A549 (cell line): ENCODE measurements at regions not wholly inside any gene's neighbourhood (a gene's known extent, or its start where the extent isn't known, plus 50 kb on each side); places are given as distances from the start of the nearest gene placed in this dataset.

ENCODE experiments used
- ATAC-seq, 2 experiments: fragments of 200-7000 bp in 1 of 2; fragments of >200 bp in 1 of 2; cut with Nextera tagmentation in 1 of 2; cut with Tn5 transposase in 1 of 2; 3 replicates each; pipeline versions ENCODE4 v1.8.0 to v1.9.1; 2018 to 2020; ENCODE audit warnings: mild to moderate bottlenecking in 1 of 2, moderate library complexity in 1 of 2
- CTCF ChIA-PET: fragments of 300-600 bp; sonication (Branson Sonifier 250); formaldehyde crosslinking; extraction: SDS; loops from one replicate; lab custom pipeline; 2021; ENCODE audit warnings: antibody characterized with exemption, inconsistent platforms; lab: Yijun Ruan, JAX
- POLR2A ChIA-PET: fragments of 350-600 bp; formaldehyde crosslinking; extraction: SDS; loops from one replicate; lab custom pipeline; 2021; ENCODE audit warnings: antibody characterized with exemption, inconsistent platforms; lab: Yijun Ruan, JAX
- DNase-seq, 2 experiments: peaks; one replicate each; pipeline versions ENCODE4 v3.0.0 to v3.0.0-alpha.2; 2011 to 2016; ENCODE audit warnings: low read depth in 1 of 2, low spot score in 1 of 2
- FAIRE-seq: peaks from 2 replicates; lab custom pipeline; 2011; peaks lifted over from hg19 to GRCh38; lab: Jason Lieb, UNC
- H3K27ac ChIP-seq, 2 experiments: fragments of >200 bp; sonication (Bioruptor Twin); formaldehyde crosslinking; 3 replicates each; pipeline ENCODE4 v1.5.1; 2016 to 2017
- H3K4me1 ChIP-seq: fragments of >200 bp; sonication (Bioruptor Twin); formaldehyde crosslinking; 3 replicates; pipeline ENCODE4 v1.6.1; 2016
- H3K4me2 ChIP-seq: fragments of >200 bp; sonication (Bioruptor Twin); formaldehyde crosslinking; 3 replicates; pipeline ENCODE4 v1.6.1; 2016
- H3K4me3 ChIP-seq: fragments of >200 bp; sonication (Bioruptor Twin); formaldehyde crosslinking; 3 replicates; pipeline ENCODE4 v1.5.1; 2016
- H3K9me3 ChIP-seq: fragments of >200 bp; sonication (Bioruptor Twin); formaldehyde crosslinking; 3 replicates; pipeline ENCODE4 v1.6.1; 2016
- E2F6 ChIP-seq: IDR thresholded peaks from 2 replicates; pipeline ENCODE4 v1.6.1; 2012; ENCODE audit warnings: low read depth, borderline replicate concordance
- EHMT2 ChIP-seq: fragments of 200-600 bp; sonication (generic); IDR thresholded peaks from 2 replicates; pipeline ENCODE4 v1.6.1; 2016; ENCODE audit warnings: antibody characterized with exemption, low read depth, mild to moderate bottlenecking, moderate library complexity
- ESRRA ChIP-seq: fragments of 150-350 bp; IDR thresholded peaks from 2 replicates; pipeline ENCODE4 v1.6.1; 2014; ENCODE audit warnings: mild to moderate bottlenecking, low read length, borderline replicate concordance
- FOSB ChIP-seq: fragments of 250-450 bp; sonication (Bioruptor Pico); IDR thresholded peaks from 2 replicates; pipeline ENCODE4 v1.5.0; 2020; ENCODE audit warnings: mild to moderate bottlenecking, moderate library complexity
- GATA3 ChIP-seq: IDR thresholded peaks from 2 replicates; pipeline ENCODE4 v1.6.1; 2012; ENCODE audit warnings: borderline replicate concordance
- HDAC2 ChIP-seq: fragments of 200-600 bp; sonication (generic); IDR thresholded peaks from 2 replicates; pipeline ENCODE4 v1.6.1; 2016
- HEYL ChIP-seq: fragments of 250-450 bp; sonication (Bioruptor Pico); IDR thresholded peaks from 2 replicates; pipeline ENCODE4 v1.8.0; 2021; ENCODE audit warnings: mild to moderate bottlenecking, moderate library complexity
- HOXB5 ChIP-seq: fragments of 250-450 bp; sonication (Bioruptor Pico); IDR thresholded peaks from 2 replicates; pipeline ENCODE4 v1.5.0; 2020; ENCODE audit warnings: mild to moderate bottlenecking, moderate library complexity
- JUN ChIP-seq, 2 experiments: fragments of >200 bp; sonication (Bioruptor Twin); formaldehyde crosslinking; IDR thresholded peaks; 2 replicates in 1 of 2; 3 replicates in 1 of 2; pipeline ENCODE4 v1.6.1; 2016 to 2017
- JUNB ChIP-seq: fragments of >200 bp; sonication (Bioruptor Twin); formaldehyde crosslinking; IDR thresholded peaks from 2 replicates; pipeline ENCODE4 v1.6.1; 2016
- KDM5A ChIP-seq: fragments of 200-600 bp; sonication (generic); IDR thresholded peaks from 2 replicates; pipeline ENCODE4 v1.6.1; 2016; ENCODE audit warnings: antibody characterized with exemption, mild to moderate bottlenecking
- MAX ChIP-seq: IDR thresholded peaks from 2 replicates; pipeline ENCODE4 v1.6.1; 2012
- NPAS2 ChIP-seq: fragments of 250-450 bp; sonication (Bioruptor Pico); IDR thresholded peaks from 2 replicates; pipeline ENCODE4 v1.8.0; 2022; ENCODE audit warnings: mild to moderate bottlenecking, moderate library complexity, borderline replicate concordance
- POLR2A ChIP-seq: IDR thresholded peaks from 2 replicates; pipeline ENCODE4 v1.6.1; 2012; ENCODE audit warnings: mild to moderate bottlenecking, low read length
- RARB ChIP-seq: fragments of 250-450 bp; sonication (Bioruptor Pico); IDR thresholded peaks from 2 replicates; pipeline ENCODE4 v1.8.0; 2021; ENCODE audit warnings: mild to moderate bottlenecking, moderate library complexity
- RCOR1 ChIP-seq: fragments of 150-350 bp; IDR thresholded peaks from 2 replicates; pipeline ENCODE4 v1.6.1; 2014; ENCODE audit warnings: antibody characterized with exemption, low read length, low read depth
- SMC3 ChIP-seq: fragments of >200 bp; sonication (Bioruptor Twin); formaldehyde crosslinking; IDR thresholded peaks from 3 replicates; pipeline ENCODE4 v1.6.1; 2018; ENCODE audit warnings: inconsistent platforms
- SREBF2 ChIP-seq: fragments of 450-650 bp; IDR thresholded peaks from 2 replicates; pipeline ENCODE4 v1.6.1; 2014; ENCODE audit warnings: mild to moderate bottlenecking, moderate library complexity
- TP53 ChIP-seq: fragments of 250-450 bp; sonication (Bioruptor Pico); IDR thresholded peaks from 2 replicates; pipeline ENCODE4 v1.5.0; 2021; ENCODE audit warnings: mild to moderate bottlenecking, moderate library complexity
- ZSCAN20 ChIP-seq: fragments of 250-450 bp; sonication (Bioruptor Pico); IDR thresholded peaks from 2 replicates; pipeline ENCODE4 v1.8.0; 2022; ENCODE audit warnings: mild to moderate bottlenecking, moderate library complexity
- WGBS: methylation state at CpG from one replicate; pipeline ENCODE4 v1.1.6; 2017; ENCODE audit errors: missing lambda C conversion rate; 5-methylcytosine and 5-hydroxymethylcytosine counted together
- TF ChIP-seq, protein P1 (sequence below): IDR thresholded peaks from 2 replicates; pipeline ENCODE4 v1.6.1; 2012
- TF ChIP-seq, protein P2 (sequence below): fragments of >200 bp; sonication (Bioruptor Twin); formaldehyde crosslinking; IDR thresholded peaks from 3 replicates; pipeline ENCODE4 v1.6.1; 2016
- TF ChIP-seq, protein P3 (sequence below): fragments of 250-450 bp; sonication (Bioruptor Pico); IDR thresholded peaks from 2 replicates; pipeline ENCODE4 v1.5.0; 2021; ENCODE audit warnings: mild to moderate bottlenecking, moderate library complexity, borderline replicate concordance

- FAIRE-seq = no peak
- no peak for ATAC-seq
- TF ChIP-seq HOXB5 (no peak), RCOR1 (no peak), SMC3 (no peak), POLR2A (no peak), ZSCAN20 (CRISPR knock-in tag) (no peak), JUNB (no peak), JUN (IDR thresholded peaks at IDR 0.05) (no peak), KDM5A (no peak), FOSB (CRISPR knock-in tag) (no peak), MAX (no peak), TP53 (no peak), SREBF2 (no peak), EHMT2 (no peak), HEYL (CRISPR knock-in tag) (no peak), GATA3 (no peak), HDAC2 (no peak)
- TF ChIP-seq, protein P1, sequence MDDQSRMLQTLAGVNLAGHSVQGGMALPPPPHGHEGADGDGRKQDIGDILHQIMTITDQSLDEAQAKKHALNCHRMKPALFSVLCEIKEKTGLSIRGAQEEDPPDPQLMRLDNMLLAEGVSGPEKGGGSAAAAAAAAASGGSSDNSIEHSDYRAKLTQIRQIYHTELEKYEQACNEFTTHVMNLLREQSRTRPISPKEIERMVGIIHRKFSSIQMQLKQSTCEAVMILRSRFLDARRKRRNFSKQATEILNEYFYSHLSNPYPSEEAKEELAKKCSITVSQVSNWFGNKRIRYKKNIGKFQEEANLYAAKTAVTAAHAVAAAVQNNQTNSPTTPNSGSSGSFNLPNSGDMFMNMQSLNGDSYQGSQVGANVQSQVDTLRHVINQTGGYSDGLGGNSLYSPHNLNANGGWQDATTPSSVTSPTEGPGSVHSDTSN = no peak
- TF ChIP-seq, protein P2, sequence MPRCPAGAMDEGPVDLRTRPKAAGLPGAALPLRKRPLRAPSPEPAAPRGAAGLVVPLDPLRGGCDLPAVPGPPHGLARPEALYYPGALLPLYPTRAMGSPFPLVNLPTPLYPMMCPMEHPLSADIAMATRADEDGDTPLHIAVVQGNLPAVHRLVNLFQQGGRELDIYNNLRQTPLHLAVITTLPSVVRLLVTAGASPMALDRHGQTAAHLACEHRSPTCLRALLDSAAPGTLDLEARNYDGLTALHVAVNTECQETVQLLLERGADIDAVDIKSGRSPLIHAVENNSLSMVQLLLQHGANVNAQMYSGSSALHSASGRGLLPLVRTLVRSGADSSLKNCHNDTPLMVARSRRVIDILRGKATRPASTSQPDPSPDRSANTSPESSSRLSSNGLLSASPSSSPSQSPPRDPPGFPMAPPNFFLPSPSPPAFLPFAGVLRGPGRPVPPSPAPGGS = no peak
These were observed 157.6 kb upstream of the CAMK1G start for GRCh38 chr1:209425959-209426358.

GRCh38 chr1:209427277-209427676, 156.2 kb upstream of the CAMK1G start:
- H3K27ac ChIP-seq = no peak overlapping the region
- no peaks in the 10 kb centered on the region for H3K4me1 ChIP-seq
- no peak overlapping the region for H3K4me3 ChIP-seq
- ChIA-PET CTCF (interaction anchor here (0.6 to 1.7 kb wide), 2 partner anchors 73 to 321 kb away, joined by 3 to 7 read pairs; no protein-coding TSS in a partner anchor), POLR2A (no interaction called here)
- FAIRE-seq = no peak
- DNase-seq = no peak
- TF ChIP-seq TP53 = no peak
- no peak for TF ChIP-seq RARB (CRISPR knock-in tag)
- no peak for TF ChIP-seq ZSCAN20 (CRISPR knock-in tag)
- no peak for TF ChIP-seq ESRRA
- no peak for TF ChIP-seq E2F6
- TF ChIP-seq, protein P3, sequence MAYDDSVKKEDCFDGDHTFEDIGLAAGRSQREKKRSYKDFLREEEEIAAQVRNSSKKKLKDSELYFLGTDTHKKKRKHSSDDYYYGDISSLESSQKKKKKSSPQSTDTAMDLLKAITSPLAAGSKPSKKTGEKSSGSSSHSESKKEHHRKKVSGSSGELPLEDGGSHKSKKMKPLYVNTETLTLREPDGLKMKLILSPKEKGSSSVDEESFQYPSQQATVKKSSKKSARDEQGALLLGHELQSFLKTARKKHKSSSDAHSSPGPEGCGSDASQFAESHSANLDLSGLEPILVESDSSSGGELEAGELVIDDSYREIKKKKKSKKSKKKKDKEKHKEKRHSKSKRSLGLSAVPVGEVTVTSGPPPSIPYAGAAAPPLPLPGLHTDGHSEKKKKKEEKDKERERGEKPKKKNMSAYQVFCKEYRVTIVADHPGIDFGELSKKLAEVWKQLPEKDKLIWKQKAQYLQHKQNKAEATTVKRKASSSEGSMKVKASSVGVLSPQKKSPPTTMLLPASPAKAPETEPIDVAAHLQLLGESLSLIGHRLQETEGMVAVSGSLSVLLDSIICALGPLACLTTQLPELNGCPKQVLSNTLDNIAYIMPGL (CRISPR knock-in tag) = no peak
- TF ChIP-seq, protein P1 = no peak
- TF ChIP-seq NPAS2 (CRISPR knock-in tag) = no peak
- no peak for TF ChIP-seq GATA3
- TF ChIP-seq JUN (IDR thresholded peaks at IDR 0.05) = no peak
- TF ChIP-seq HOXB5 = no peak
- no peak for TF ChIP-seq FOSB (CRISPR knock-in tag)
- 50% methylated on average over 7 of the region's 7 CpGs for WGBS
- no peaks in the 10 kb centered on the region for H3K9me3 ChIP-seq
- no peak overlapping the region for H3K4me2 ChIP-seq
- ATAC-seq = no peak

More at GRCh38 chr1:209425959-209426358, 157.6 kb upstream of the CAMK1G start:
- Histone ChIP-seq H3K4me3 (no peak overlapping the region), H3K9me3 (no peaks in the 10 kb centered on the region), H3K4me2 (no peak overlapping the region), H3K4me1 (no peaks in the 10 kb centered on the region), H3K27ac (no peak overlapping the region)
- no peak for DNase-seq
- ChIA-PET POLR2A (no interaction called here), CTCF (interaction anchor here (1.2 kb wide), 1 partner anchor 9 kb away, joined by 5 read pairs; no protein-coding TSS in a partner anchor)
- WGBS = 79% methylated on average over 5 of the region's 5 CpGs
